Astrocyte (in vitro differentiated cells and primary cell): ENCODE measurements at regions not wholly inside any gene's neighbourhood (a gene's known extent, or its start where the extent isn't known, plus 50 kb on each side); places are given as distances from the start of the nearest gene placed in this dataset.
"Not testable (repeated sequence)": the region's sequence is repeated elsewhere in the genome, so short reads cannot be mapped to it uniquely, and the experiment has no call there.

Source experiments
- EZH2 ChIP-seq: IDR thresholded peaks from 2 replicates; pipeline ENCODE4 v1.6.1; 2012; ENCODE audit warnings: mild to moderate bottlenecking, low read length, inconsistent platforms; ENCODE audit not compliant: insufficient read depth
- TF ChIP-seq, protein P1 (sequence below): IDR thresholded peaks from 2 replicates; pipeline ENCODE4 v1.5.1; 2011; ENCODE audit warnings: low read depth, mild to moderate bottlenecking, inconsistent platforms, low read length, moderate library complexity; ENCODE audit not compliant: insufficient read depth

DNA sequence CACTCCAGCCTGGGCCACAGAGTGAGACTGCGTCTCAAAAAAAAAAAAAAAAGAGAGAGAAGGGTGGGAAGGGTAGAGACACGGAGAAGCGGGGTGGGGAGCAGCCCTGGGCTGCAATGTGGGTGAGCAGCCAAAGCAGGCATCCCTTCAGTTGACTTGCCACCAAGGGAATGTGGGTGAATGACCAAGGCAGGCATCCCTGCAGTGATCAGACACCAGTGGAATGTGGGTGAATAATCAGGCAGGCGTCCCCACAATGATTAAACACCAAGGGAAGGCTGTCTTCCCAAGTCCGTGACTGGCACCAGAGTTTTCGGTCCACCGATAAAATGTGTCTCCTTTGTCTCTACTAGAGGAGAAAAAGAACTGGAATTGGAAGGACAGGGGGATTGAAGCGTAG, 69.0 kb upstream of the EZR start:
- TF ChIP-seq, protein P1, sequence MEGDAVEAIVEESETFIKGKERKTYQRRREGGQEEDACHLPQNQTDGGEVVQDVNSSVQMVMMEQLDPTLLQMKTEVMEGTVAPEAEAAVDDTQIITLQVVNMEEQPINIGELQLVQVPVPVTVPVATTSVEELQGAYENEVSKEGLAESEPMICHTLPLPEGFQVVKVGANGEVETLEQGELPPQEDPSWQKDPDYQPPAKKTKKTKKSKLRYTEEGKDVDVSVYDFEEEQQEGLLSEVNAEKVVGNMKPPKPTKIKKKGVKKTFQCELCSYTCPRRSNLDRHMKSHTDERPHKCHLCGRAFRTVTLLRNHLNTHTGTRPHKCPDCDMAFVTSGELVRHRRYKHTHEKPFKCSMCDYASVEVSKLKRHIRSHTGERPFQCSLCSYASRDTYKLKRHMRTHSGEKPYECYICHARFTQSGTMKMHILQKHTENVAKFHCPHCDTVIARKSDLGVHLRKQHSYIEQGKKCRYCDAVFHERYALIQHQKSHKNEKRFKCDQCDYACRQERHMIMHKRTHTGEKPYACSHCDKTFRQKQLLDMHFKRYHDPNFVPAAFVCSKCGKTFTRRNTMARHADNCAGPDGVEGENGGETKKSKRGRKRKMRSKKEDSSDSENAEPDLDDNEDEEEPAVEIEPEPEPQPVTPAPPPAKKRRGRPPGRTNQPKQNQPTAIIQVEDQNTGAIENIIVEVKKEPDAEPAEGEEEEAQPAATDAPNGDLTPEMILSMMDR, result not testable (repeated sequence)
- not testable (repeated sequence) for TF ChIP-seq EZH2
